H4 (cell line): ENCODE measurements at regions not wholly inside any gene's neighbourhood (a gene's known extent, or its start where the extent isn't known, plus 50 kb on each side); places are given as distances from the start of the nearest gene placed in this dataset.
"Not testable (repeated sequence)": the region's sequence is repeated elsewhere in the genome, so short reads cannot be mapped to it uniquely, and the experiment has no call there.

Source experiments
- DNase-seq: peaks from one replicate; pipeline ENCODE4 v3.0.0-alpha.2; 2015; ENCODE audit warnings: low spot score

- DNase-seq, result no peak
These were observed 283.9 kb upstream of the RIMS1 start for GRCh38 chr6:71602385-71603007.

- DNase-seq, result no peak
These were observed 283.3 kb upstream of the RIMS1 start for GRCh38 chr6:71603021-71603420.

GRCh38 chr6:71608646-71609045, 277.7 kb upstream of the RIMS1 start:
- DNase-seq, result no peak

- no peak for DNase-seq
These were observed 266.5 kb upstream of the RIMS1 start for GRCh38 chr6:71619836-71620235.

GRCh38 chr6:71621918-71622519, 264.3 kb upstream of the RIMS1 start:
- no peak for DNase-seq

GRCh38 chr6:71642120-71642519, 244.2 kb upstream of the RIMS1 start:
- DNase-seq, result no peak

- no peak for DNase-seq
These were observed 243.6 kb upstream of the RIMS1 start for GRCh38 chr6:71642793-71643192.

- DNase-seq, result no peak
These were observed 241.1 kb upstream of the RIMS1 start for GRCh38 chr6:71645299-71645698.

GRCh38 chr6:71649915-71650314, 236.4 kb upstream of the RIMS1 start:
- DNase-seq, result no peak

GRCh38 chr6:71651636-71652035, 234.7 kb upstream of the RIMS1 start:
- no peak for DNase-seq

GRCh38 chr6:71656121-71656520, 230.2 kb upstream of the RIMS1 start:
- DNase-seq, result no peak

- no peak for DNase-seq
These were observed 220.4 kb upstream of the RIMS1 start for GRCh38 chr6:71665931-71666330.

GRCh38 chr6:71672876-71673275, 213.5 kb upstream of the RIMS1 start:
- no peak for DNase-seq

GRCh38 chr6:71675386-71675785, 211.0 kb upstream of the RIMS1 start:
- DNase-seq, result no peak

- DNase-seq, result no peak
These were observed 210.1 kb upstream of the RIMS1 start for GRCh38 chr6:71676298-71676697.

GRCh38 chr6:71678091-71678490, 208.3 kb upstream of the RIMS1 start:
- no peak for DNase-seq

- no peak for DNase-seq
These were observed 205.0 kb upstream of the RIMS1 start for GRCh38 chr6:71681234-71681867.

- not testable (repeated sequence) for DNase-seq
These were observed 200.2 kb upstream of the RIMS1 start for GRCh38 chr6:71686021-71686677.

GRCh38 chr6:71698702-71699101, 187.6 kb upstream of the RIMS1 start:
- no peak for DNase-seq

- no peak for DNase-seq
These were observed 179.8 kb upstream of the RIMS1 start for GRCh38 chr6:71706523-71706922.

- DNase-seq, result no peak
These were observed 179.3 kb upstream of the RIMS1 start for GRCh38 chr6:71707059-71707458.

- no peak for DNase-seq
These were observed 165.6 kb upstream of the RIMS1 start for GRCh38 chr6:71720705-71721104.

GRCh38 chr6:71721642-71722041, 164.7 kb upstream of the RIMS1 start:
- DNase-seq, result no peak
